HG02870 (cell line): ENCODE measurements at regions not wholly inside any gene's neighbourhood (a gene's known extent, or its start where the extent isn't known, plus 50 kb on each side); places are given as distances from the start of the nearest gene placed in this dataset.

ENCODE experiments used
- ATAC-seq: cut with Tn5 transposase; IDR thresholded peaks from one replicate; pipeline ENCODE4 v1.9.1; 2021; ENCODE audit warnings: mild to moderate bottlenecking, moderate library complexity; ENCODE audit not compliant: unreplicated experiment

DNA sequence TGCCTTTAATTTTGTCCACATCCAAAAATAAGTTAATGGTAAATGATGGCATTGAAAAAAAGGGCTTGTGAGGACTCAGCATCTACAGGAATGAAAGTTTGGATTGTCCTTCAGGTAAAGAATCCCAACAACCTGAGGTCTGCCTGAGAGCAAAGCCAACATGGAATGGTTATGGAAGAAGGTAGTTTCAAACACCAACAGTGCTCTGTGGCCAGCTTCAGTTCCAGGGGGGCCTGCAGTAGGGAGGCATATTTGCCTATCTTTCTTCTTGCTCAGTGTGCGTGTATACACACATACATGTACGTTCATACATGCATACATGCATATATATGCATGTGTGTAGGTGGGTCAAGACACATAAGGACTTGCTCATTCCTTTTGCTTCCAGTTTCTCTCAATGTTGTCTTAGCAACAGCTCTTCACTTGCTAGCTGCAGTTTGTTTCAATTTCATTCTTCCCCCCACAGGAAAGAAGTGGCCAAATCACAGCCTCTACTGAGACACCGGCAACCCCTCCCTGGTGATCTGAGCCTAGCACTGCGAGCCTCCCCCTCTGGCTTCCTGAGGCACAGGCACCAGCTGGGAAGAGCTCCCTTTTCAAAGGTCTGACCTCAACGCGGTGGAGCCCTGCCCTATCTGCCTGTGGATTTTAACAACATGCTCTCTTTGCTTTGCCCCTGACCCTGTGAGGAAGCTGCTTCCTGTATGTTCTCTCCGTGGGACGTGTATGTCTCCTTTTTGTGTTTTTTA is 146.2 kb downstream of the KLF13 start:
- ATAC-seq, result peak; percentile 82

DNA sequence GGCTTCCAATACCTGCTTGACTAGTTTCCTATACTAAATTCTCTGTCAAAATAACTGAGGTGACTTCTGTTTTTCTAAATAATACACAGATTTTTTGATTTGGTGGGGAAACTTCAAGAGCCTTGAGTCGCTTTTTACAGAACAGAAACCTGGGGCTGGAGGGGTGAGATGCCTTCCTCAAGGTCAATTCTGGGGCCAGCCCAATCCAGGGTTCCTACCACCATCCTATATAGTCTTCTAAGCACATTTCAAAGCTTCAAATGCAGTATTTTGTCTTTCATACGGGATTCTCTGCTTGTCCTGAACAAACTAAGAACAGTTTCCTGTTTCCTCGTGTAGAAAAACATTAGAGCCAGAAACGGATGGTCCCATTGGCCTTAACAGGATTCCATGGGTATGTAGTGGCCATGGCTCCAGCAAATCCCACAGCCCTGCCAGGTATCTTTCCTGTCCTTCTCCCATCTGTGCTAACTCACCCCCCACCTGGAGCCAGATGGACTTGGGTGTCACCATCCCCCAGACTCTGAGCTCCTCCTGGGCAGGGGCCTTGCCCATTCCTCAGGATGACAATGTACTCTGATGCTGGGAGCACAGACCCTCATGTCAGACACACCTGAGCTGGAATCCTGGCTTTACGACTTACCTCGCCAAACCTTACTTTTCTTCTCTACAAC is 146.9 kb downstream of the KLF13 start:
- ATAC-seq, result no peak

DNA sequence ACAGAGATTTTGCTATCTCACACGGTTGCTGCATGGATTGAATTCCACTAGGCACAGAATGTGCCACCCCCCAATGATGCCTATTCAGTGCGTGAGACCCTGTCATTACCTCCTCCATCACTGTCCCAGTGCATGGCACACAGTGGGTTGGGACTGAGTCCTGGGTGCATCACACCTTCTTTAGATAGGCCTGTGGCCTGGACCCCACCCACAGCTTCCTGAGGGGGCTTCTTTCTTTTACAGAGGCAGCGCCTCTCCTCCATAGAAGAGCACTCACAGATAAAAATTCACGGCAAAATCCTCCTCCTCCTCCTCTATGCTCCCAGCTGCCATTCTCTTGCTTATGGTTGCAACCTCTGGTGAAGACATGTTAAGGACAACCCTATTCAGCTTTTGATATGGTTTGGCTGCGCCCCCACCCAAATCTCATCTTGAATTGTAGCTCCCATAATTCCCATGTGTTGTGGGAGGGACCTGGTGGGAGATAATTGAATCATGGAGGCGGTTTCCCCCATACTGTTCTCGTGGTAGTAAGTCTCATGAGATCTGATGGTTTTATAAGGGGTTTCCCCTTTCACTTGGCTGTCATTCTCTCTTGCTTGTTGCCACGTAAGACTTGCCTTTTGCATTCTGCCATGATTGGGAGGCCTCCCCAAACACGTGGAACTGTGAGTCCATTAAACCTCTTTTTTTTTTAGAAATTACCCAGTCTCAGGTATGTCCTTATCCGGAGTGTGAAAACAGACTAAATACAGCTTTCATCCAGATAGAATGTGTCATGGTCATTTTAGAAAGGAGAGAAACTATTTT is 147.6 kb downstream of the KLF13 start:
- no peak for ATAC-seq

DNA sequence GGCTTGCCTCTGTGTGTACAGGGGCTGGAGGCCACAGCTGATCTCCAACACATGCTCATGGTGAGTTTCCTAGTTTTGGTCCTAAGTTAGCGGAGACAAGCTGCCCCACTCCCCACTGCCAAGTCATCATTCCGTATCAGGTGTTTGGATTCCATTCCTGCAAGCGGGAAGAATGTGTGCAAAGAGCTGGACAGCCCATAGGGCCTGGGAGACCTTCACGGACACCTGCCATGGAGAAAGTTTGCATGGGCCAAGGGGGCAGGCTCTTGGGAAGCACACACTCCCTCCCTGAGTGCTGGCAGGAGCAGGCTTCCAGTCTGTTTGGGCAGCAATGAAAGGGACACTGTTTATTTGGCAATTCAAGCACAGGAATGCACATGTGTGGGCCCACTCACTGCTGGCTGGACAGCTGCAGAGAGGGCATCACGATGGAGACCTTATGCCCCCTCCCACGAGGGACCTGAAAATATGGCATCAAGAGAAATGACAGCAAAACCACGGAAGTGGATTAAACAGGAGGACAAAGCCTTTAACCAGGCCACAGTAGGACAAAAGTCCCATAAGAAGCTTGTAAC is 149.7 kb downstream of the KLF13 start:
- no peak for ATAC-seq

DNA sequence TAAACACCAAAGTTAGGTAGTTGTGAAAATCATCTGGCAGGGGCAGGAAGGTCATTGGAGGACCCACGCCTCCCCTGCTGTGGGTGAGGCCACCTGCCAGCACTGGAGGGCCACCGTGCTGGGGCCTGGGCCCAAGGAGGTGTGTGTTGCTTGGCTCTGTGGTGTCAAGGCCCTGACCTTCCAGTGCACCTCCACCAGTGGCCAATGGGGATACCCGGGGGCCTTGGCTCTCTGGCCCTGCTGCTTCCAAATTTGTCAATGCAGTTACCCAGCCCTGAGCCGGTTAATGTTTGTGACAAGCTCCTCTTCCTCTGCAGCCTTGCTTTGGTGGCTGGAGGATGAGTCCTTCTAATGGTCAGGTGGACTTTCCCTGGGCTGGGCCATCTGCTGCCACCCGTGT is 150.2 kb downstream of the KLF13 start:
- ATAC-seq, result no peak

DNA sequence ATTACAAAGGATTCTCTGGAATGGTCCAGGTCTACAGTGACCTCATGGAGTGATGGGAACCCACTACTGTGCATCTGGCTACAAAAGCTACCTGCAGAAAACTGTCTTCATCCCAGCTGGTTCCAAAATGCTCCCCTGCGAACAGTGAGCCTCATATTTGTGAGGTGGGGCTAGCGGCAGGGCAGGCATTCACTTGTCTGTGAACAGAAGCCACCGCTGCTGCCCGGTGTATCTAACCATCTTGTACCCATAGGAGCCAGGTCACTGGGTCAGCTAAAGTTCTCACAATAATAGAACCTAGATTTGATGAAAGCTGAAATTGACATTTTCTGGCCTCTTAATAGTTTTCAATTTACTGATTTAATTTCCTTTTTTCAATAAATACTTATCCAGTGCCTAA is 150.7 kb downstream of the KLF13 start:
- no peak for ATAC-seq

DNA sequence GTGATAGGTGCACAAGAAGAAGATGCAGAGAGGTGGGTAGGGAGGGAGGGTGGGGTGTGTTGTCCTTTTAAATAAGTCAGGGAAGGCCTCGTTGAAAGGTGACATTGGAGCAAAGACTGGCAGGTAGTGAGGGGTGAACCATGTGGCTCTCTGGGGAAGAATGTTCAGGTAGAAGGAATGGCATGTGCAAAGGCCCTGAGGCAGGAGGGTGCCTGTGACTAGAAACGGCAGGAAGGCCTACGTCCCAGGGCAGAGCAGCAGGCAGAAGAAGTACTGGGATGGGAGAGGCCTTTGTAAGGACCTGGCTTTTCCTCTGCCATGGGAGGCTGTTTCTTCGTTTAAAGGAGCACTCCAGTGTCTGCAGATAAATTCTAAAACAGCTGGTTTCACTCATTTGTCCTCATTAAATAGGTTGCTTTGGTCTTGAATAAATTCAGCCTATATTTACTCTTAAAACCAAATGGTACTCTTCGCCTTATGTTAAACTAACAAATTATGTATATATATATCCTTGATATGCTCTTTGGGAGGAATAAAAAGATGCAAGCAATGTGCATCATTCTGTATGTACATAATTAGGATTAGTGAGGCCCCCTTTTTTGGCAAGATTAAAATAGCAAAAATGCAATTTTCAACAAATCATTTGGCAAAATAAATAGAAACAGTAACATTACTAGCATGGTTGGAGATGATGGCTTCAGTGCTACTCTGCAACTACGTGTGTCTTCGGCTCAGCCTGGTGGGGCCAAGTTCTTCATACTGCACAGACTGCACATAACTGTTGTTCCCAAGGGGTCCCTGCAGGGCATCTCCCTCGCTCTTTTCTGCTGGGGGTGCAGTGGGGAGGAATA is 151.4 kb downstream of the KLF13 start:
- ATAC-seq, result no peak

DNA sequence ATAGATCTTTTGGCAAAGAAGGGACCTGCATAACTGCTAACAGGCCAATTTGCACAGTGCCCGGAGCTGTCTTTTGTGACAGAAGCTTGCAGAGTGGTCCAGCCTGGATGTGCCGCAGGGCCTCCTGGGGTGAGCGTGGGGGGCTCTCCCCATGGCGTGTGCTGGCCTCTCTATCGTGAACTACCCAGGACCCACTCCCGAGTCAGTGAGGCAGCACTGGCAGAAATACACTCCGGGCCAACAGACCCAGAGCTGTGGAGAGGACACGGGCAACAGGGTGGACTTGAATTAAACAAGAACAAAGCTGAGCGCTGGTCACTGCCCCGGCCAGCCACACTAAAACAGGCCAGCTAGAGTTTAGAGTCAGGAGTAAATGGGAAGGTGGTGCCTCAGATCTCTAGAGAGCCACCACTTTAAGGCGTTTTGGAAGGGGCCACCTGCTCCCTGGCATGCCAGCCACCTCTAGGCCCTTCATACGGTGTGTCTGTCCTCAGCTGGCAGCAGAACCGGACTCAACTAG is 152.1 kb downstream of the KLF13 start:
- ATAC-seq, result no peak

DNA sequence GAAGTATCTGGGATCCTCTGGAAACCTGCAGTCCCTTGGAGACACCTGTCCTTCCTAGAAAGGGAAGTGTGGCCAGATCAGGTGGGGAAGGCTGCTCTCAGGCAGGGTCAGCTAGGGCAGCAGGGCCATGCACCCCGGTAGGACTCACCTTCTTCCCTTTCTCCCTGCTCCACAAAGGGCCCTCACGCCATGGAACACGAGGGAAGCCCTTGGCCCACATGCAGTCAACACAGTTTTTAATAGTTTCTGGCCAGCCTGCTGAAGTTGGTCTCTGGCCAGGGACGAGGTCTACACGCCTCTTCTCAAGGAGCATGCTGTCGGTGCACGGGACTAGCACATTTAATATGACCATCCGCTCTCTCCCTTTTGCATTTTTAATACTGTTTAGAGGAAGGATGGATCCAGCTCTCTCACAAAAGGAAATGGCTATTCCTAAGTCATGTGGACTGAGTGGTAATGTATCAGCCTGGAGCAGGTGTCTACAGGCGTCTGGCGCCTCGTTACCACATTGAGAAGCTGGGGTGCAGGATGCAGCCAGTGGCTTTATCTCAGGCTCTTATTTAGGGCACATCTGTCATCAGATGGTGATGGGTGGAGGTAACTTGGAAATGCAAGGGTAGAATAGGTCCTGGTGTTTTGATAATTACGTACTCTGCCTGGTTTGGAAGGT is 153.9 kb downstream of the KLF13 start:
- no peak for ATAC-seq

DNA sequence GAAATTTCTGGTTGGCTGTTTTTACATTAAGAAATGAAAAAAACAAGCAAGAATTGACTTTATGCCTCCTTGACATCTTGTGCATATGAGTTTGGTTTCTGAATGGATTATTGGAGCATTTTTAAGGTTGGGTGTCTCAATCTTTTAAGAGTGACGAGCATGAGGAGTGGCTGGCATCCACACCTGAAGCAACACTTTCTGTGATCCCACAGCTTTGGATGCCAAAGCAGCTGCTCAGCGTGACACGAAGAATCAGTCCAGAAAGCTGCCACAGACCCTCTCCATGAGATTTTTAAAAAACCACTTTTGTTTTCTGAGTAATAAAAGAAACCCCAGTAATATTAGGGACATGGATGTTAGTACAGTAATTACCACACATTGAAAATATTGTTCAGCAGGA is 154.5 kb downstream of the KLF13 start:
- ATAC-seq, result no peak

DNA sequence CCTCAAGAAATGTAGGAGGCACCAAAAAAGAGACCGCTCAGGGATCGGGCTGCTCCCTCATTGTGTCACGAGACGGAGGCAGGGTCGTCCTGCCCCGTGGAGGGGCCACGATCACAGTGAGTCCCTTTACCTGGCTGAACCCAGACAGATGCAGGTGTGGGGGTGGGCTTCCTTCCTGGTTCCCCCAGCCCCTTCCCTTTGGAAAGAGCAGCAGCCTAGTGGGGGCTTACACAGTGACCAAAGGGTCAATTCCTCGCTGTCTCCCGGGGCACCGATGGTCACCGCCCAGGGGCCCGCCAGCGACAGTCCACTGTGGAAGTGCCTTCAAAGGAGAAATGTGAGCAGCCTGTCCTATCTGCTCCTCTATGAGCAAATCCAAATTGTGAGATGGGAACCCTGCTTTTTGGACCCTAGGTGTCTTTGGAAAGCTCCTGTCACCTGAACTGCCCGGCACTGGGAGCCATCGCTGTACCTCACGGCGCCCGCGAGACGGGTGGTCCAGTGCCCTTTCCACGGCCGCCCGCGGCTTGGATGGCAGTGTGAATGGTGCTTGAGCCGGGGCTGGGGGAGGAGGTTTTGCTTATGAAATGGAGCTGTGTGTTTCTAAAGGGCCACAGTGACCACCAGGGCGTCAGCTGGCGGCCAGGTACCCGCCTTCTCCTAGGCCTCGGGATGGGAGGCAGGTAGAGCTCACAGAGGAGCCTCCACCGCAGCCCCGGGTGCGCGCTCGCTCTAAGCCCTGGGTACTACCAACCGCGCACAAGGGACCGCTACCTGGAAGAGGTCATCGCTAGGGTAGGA is 155.7 kb downstream of the KLF13 start:
- no peak for ATAC-seq

DNA sequence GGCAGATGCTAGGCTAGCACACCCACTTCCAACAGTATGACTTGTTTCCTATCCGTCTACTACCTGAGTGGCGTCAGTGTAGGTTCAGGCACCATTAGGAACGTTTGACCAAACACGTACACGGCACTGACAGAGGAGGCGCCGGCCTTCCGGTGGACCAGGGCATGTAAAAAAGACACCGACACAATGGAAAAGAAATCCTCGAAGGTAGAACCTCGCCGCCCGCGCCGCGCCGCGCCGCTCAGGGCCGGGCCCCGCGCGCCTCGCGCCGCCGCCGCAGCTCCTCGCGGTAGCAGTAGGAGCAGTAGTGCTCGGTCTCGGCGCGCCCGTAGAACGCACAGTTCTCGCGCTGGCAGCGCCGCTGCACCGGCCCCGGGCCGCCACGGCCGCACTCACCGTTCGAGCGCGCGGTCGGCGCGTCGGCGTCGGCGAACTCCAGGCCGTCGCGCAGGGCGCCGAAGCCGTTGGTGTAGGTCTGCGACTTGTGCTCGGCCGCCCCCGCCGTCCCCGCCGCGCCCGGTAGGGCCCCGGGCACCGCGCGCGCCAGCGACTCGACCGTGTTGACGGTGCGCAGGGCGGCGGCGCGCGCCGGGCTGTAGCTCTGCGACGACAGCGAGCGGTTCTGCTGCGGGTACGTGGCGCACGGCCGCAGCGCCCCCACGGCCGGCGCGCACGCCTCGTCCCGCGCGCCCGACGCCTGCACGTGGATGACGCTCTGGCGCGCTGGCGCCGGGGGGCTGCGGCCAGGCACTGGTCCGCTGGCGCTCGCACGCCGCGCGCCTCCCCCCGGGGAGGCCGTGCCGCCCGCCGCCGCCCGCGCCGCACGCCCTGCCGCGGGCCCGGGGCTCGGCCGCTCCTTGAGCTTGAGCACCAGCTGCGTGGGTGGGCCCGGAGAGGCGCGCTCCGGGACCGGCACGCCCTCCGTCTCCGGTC is 156.7 kb downstream of the KLF13 start:
- ATAC-seq, result no peak

DNA sequence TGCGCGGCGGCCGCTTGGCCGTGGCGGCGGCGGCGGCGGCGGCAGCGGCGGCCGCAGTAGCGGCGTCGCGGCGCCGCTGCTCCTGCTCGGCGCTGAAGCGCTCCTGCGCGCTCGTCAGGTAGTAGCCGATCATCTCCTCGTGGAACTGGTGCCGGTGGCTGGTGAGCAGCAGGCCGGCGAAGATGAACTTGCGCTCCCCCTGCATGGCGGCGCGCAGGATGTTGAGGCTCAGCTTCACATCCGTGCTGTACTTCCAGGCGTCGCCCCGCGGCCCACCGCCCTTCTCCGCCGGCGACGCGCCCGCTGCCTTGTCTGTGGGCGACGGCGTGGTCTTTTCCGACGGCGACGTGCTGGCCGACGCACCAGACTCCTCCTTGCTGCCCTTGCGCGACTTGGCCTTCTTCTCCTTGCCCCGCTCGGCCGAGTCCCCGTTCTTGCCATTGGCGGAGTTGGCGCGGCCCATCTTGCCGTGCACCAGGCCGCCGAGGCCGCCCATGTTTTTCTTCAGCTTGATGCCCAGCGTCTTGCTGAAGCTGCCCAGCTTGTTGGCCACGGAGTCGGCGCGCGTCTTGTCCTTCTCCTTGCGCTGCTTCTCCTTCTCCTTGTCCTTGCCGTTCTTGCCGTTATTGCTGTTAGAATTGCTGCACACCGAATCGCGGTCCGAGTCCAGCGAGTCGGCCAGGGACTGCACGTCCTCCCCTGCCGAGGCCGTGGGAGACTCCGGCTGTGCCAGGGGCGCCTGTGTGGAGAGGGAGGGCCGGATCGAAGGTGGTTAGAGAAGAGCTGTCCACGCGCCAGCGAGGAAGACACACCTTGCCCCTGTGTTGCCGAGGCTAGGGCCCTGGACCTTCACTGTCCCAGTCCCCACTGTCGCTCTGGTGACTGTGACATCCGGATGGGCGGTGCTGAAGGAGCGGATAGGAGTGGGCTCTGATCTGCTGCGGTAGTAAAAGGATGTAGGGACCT is 157.6 kb downstream of the KLF13 start:
- ATAC-seq, result no peak

DNA sequence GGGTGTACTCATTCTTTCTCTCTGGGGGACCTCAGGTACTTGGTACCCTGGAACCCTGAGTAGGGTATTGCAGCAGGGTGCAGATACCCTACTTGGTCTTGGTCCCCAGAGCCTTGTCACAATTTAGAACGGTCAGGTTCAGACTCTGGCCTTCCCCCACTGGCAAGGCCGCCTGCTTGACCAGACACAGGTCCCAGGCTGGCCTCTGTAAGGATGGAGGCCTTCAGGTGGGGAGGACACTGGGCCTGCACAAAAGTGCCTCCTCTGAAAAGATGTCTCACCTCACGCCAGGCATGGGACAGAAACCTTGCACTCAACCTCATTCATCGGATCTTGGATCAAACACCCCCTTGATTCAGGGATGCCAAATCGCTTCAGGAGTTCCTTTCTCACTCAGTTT is 158.4 kb downstream of the KLF13 start:
- ATAC-seq, result no peak

DNA sequence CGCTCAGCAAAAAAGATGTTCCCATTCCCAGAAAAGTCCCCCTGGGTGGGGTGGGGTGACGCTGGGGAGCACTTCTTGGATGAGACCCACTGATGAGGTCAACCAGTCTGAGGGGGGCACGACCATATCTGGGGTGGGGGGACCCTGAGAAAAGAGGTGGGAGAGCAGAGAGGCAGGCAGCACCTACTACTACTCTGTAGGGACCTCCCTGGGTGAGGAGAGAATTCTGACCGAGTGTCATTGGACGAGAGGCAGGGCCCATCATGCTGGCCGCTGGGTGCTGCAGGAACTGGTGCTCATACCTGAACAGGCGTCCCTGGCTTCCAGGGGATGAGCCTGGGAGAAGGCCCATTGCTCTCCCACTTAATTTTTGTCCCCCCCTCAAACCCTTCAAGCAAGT is 158.8 kb downstream of the KLF13 start:
- ATAC-seq, result no peak

DNA sequence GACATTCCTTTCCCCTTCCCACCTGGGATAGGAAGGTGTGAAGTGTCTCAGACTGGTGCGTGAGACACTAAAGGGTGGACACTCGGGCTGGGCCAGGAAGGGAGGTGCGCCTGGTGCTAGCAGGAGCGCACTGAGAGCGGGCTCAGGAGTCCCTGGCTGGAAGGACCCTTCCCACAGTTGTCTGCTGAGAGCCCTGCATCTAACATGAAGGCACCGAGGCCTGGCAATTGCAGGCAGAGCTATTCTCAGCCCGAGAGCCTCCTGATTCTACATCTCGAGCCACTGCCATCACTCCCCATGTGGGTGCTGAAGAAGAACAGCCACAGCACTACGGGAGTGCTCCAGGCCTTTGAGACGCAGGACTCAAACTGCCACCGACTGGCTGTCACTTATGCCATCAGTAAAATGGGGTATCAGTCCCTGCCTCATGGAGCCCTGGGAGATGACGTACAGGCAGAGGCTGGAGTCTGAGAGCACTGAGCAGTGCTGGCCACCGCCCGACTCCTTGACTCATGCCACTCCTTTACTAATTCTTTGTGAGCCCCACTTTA is 159.4 kb downstream of the KLF13 start:
- ATAC-seq, result no peak
